Peyer's patch (tissue), 4 donors: ENCODE measurements at regions not wholly inside any gene's neighbourhood (a gene's known extent, or its start where the extent isn't known, plus 50 kb on each side); places are given as distances from the start of the nearest gene placed in this dataset.

Experiments
- DNase-seq, 3 donors: peaks; one replicate each; pipeline ENCODE4 v3.0.0-alpha.2; 2017 to 2019
- H3K27ac ChIP-seq, 4 donors: fragments of 200-600 bp; sonication (generic); one replicate each; pipeline ENCODE4 v1.5.1; 2016 to 2019
- H3K27me3 ChIP-seq, 2 donors: fragments of 200-600 bp; sonication (generic); one replicate each; pipeline ENCODE4 v1.5.1; 2019
- H3K36me3 ChIP-seq, 3 donors: fragments of 200-600 bp; sonication (generic); one replicate each; pipeline ENCODE4 v1.5.1; 2016 to 2019
- H3K4me1 ChIP-seq, 4 donors: fragments of 200-600 bp; sonication (generic); one replicate each; pipeline ENCODE4 v1.5.1; 2016 to 2019
- H3K4me3 ChIP-seq, 4 donors: fragments of 200-600 bp; sonication (generic); 1 replicate in 3 of 4; 2 replicates in 1 of 4; pipeline ENCODE4 v1.5.1; 2016 to 2019; ENCODE audit warnings: mild to moderate bottlenecking in 1 of 4
- H3K9me3 ChIP-seq, 4 donors: fragments of 200-600 bp; sonication (generic); one replicate each; pipeline ENCODE4 v1.5.1; 2016 to 2019; ENCODE audit warnings: mild to moderate bottlenecking in 1 of 4
- POLR2A ChIP-seq, 2 donors: fragments of 450-650 bp; IDR thresholded peaks; one replicate each; pipeline ENCODE4 v1.5.1; 2017; ENCODE audit warnings: antibody characterized with exemption in 2 of 2, mild to moderate bottlenecking in 2 of 2, moderate library complexity in 2 of 2
- TF ChIP-seq, protein P1 (sequence below), 6 experiments: fragments of 450-650 bp in 4 of 6; fragments of 200-600 bp in 2 of 6; sonication (generic) in 1 of 6; IDR thresholded peaks; one replicate each; pipeline ENCODE4 v1.5.1; 2017 to 2019; ENCODE audit warnings: antibody characterized with exemption in 6 of 6, mild to moderate bottlenecking in 3 of 6, moderate library complexity in 1 of 6

DNA sequence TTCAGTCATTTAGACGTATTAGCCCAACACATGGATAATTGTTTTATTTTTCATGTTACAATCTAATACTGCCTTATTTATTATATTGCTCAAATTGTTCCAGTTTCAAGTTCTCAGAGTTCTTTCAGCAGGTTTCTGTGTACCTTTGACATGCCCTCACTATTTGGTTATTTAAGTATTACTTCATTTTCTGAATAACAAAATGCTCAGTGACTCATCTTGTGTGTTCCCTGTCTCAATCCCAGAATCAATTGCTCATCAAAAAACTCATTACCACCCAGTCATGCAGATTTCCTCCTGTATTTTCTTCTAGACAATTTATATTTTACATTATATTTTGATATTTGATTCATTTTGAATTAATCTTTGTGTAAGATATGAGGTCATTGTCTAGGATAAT lies 562.6 kb downstream of the ANXA1 start:
- Histone ChIP-seq H3K36me3 (no peaks in the 10 kb centered on the region), H3K27ac (no peak overlapping the region), H3K4me1 (no peaks in the 10 kb centered on the region), H3K4me3 (no peak overlapping the region), H3K27me3 (no peaks in the 10 kb centered on the region), H3K9me3 (no peaks in the 10 kb centered on the region)
- DNase-seq: no peak
- no peak for TF ChIP-seq POLR2A (IDR thresholded peaks at IDR 0.05)
- TF ChIP-seq, protein P1, sequence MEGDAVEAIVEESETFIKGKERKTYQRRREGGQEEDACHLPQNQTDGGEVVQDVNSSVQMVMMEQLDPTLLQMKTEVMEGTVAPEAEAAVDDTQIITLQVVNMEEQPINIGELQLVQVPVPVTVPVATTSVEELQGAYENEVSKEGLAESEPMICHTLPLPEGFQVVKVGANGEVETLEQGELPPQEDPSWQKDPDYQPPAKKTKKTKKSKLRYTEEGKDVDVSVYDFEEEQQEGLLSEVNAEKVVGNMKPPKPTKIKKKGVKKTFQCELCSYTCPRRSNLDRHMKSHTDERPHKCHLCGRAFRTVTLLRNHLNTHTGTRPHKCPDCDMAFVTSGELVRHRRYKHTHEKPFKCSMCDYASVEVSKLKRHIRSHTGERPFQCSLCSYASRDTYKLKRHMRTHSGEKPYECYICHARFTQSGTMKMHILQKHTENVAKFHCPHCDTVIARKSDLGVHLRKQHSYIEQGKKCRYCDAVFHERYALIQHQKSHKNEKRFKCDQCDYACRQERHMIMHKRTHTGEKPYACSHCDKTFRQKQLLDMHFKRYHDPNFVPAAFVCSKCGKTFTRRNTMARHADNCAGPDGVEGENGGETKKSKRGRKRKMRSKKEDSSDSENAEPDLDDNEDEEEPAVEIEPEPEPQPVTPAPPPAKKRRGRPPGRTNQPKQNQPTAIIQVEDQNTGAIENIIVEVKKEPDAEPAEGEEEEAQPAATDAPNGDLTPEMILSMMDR (IDR thresholded peaks at IDR 0.05): no peak

DNA sequence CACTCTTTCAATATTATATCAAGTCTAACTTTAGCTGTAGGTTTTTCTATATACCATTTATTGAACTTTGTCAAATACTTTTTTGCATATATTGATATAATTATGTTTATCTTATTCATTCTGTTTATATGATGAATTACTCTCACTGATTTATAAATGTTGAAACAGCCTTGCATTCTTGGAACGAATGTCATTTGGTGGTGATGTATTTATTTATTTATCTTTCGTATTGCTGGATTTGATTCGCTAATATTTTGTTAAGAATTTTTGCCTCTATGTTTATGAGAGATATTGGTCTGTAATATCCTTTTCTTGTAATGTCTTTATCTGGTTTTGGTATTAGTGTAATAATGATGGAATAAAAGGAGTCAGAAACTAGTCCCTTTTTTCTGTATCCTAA lies 563.9 kb downstream of the ANXA1 start:
- H3K27me3 ChIP-seq: no peaks in the 10 kb centered on the region
- H3K27ac ChIP-seq: no peak overlapping the region
- H3K9me3 ChIP-seq: no peaks in the 10 kb centered on the region
- TF ChIP-seq POLR2A (IDR thresholded peaks at IDR 0.05): no peak
- TF ChIP-seq, protein P1 (IDR thresholded peaks at IDR 0.05): no peak
- no peaks in the 10 kb centered on the region for H3K36me3 ChIP-seq
- H3K4me3 ChIP-seq: no peak overlapping the region
- no peak for DNase-seq
- H3K4me1 ChIP-seq: no peaks in the 10 kb centered on the region

DNA sequence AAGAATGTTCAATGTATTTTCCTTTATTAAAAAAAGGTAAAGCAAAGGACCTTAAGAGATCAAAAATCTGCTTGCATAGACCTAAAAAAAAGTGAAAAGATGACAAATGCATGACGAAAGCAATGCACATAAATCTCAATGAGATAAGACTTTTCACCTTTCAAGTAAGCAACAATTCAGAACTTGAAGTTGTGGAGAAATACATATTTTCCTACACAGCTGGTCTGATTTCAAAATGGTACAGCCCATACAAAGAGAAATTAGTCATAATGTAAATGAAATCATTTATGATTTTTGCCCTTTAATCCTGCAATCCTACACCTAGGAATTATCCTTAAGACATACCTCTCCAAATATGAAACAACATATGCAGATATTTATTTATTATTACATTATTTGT lies 568.0 kb downstream of the ANXA1 start:
- no peak for TF ChIP-seq POLR2A (IDR thresholded peaks at IDR 0.05)
- TF ChIP-seq, protein P1 (IDR thresholded peaks at IDR 0.05): no peak
- no peak for DNase-seq
- H3K27me3 ChIP-seq: no peaks in the 10 kb centered on the region

DNA sequence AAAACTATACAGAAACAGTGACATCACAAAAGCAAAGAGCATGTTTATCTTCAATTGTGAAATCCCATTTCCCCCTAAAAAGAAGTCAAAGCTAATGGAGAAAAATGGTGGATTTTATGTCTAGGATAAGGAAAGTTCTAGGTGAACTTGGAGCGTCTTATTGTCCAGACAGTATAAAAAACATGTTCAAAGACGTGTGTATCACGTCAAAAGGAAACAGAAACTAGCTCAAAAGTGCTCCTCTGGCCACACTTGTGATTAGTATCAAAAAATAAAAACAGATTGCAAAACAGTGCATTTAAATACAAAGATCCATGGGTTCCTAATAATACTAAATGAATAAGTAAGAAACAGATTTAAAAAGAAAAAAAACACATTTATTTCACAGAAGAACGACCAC lies 568.9 kb downstream of the ANXA1 start:
- Histone ChIP-seq H3K27me3 (no peaks in the 10 kb centered on the region), H3K36me3 (no peaks in the 10 kb centered on the region), H3K9me3 (no peaks in the 10 kb centered on the region), H3K4me3 (no peak overlapping the region), H3K27ac (no peak overlapping the region), H3K4me1 (no peaks in the 10 kb centered on the region)
- no peak for DNase-seq
- TF ChIP-seq, protein P1 (IDR thresholded peaks at IDR 0.05): no peak
- TF ChIP-seq POLR2A (IDR thresholded peaks at IDR 0.05): no peak

More for the DNA sequence above, 568.0 kb downstream of the ANXA1 start:
- Histone ChIP-seq H3K4me1 (no peaks in the 10 kb centered on the region), H3K4me3 (no peak overlapping the region), H3K27ac (no peak overlapping the region), H3K9me3 (no peaks in the 10 kb centered on the region), H3K36me3 (no peaks in the 10 kb centered on the region)

DNA sequence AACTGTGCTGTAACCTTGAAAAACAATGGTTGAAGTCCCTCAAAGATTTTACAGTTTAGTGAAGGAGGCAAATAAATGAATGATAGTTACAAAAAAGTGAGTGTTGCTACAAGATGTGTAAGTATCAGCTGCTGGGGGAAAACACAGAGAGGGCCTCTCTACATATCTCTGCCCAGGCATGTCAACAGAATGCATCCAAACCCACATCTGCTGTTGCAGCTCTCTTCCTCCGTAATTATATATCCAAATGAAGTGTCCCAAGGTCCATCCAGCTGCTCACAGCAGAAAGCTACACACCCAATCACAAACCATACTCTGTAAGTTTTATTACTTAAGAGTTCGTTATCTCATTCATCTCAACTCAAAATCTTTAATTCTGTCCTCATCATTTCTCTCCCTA lies 584.6 kb downstream of the ANXA1 start:
- no peak for TF ChIP-seq POLR2A (IDR thresholded peaks at IDR 0.05)
- TF ChIP-seq, protein P1 (IDR thresholded peaks at IDR 0.05): no peak
- Histone ChIP-seq H3K4me3 (no peak overlapping the region), H3K36me3 (no peaks in the 10 kb centered on the region), H3K9me3 (no peaks in the 10 kb centered on the region), H3K27ac (no peak overlapping the region), H3K27me3 (no peaks in the 10 kb centered on the region), H3K4me1 (no peaks in the 10 kb centered on the region)
- no peak for DNase-seq
